Neural cell (in vitro differentiated cells): ENCODE measurements at regions not wholly inside any gene's neighbourhood (a gene's known extent, or its start where the extent isn't known, plus 50 kb on each side); places are given as distances from the start of the nearest gene placed in this dataset.

ENCODE experiments used
- H2AFZ ChIP-seq: fragments of 200-600, 300-800 bp; sonication (generic), shearing (Covaris generic); 2 replicates; pipeline ENCODE4 v1.6.0; 2014; ENCODE audit warnings: low read depth, mild to moderate bottlenecking, antibody characterized with exemption, low read length, moderate library complexity
- H3F3A ChIP-seq: fragments of 200-600 bp; shearing (Covaris generic); 2 replicates; pipeline ENCODE4 v1.6.1; 2016; ENCODE audit warnings: mild to moderate bottlenecking, moderate library complexity, mixed read lengths, antibody characterized with exemption, low read length; ENCODE audit not compliant: insufficient read depth, poor library complexity, severe bottlenecking
- H3K27ac ChIP-seq: fragments of 200-600, 300-800 bp; sonication (generic), shearing (Covaris generic); 2 replicates; pipeline ENCODE4 v1.5.1; 2014; ENCODE audit warnings: mild to moderate bottlenecking, low read length, moderate library complexity
- H3K27me3 ChIP-seq: fragments of 300-800, 200-600 bp; sonication (generic), shearing (Covaris generic); 2 replicates; pipeline ENCODE4 v1.6.0; 2014; ENCODE audit warnings: mild to moderate bottlenecking, low read depth, low read length, moderate library complexity; ENCODE audit not compliant: insufficient read depth
- H3K36me3 ChIP-seq: fragments of 300-800, 200-600 bp; sonication (generic), shearing (Covaris generic); 2 replicates; pipeline ENCODE4 v1.5.1; 2014; ENCODE audit warnings: mild to moderate bottlenecking, antibody characterized with exemption, low read length, moderate library complexity; ENCODE audit not compliant: insufficient read depth
- H3K4me2 ChIP-seq: fragments of 300-800, 200-600 bp; sonication (generic), shearing (Covaris generic); 2 replicates; pipeline ENCODE4 v1.6.0; 2014; ENCODE audit warnings: mild to moderate bottlenecking, low read length
- H3K4me3 ChIP-seq: fragments of 300-800, 200-600 bp; sonication (generic), shearing (Covaris generic); 2 replicates; pipeline ENCODE4 v1.5.1; 2014; ENCODE audit warnings: mild to moderate bottlenecking, low read length, moderate library complexity
- H3K79me2 ChIP-seq: fragments of 200-600 bp; shearing (Covaris generic); replicated peaks from 2 replicates; pipeline ENCODE4 v1.6.0; 2014; ENCODE audit warnings: mild to moderate bottlenecking, low read length, moderate library complexity; ENCODE audit not compliant: insufficient read depth
- H3K9ac ChIP-seq: fragments of 300-800, 200-600 bp; sonication (generic), shearing (Covaris generic); 2 replicates; pipeline ENCODE4 v1.6.1; 2016; ENCODE audit warnings: mild to moderate bottlenecking, low read length, mixed read lengths
- H3K9me2 ChIP-seq: fragments of 200-600 bp; shearing (Covaris generic); 2 replicates; pipeline ENCODE4 v1.6.1; 2016; ENCODE audit warnings: mild to moderate bottlenecking, low read length, mixed read lengths; ENCODE audit not compliant: insufficient read depth
- H3K9me3 ChIP-seq: fragments of 200-600, 300-800 bp; sonication (generic), shearing (Covaris generic); 2 replicates; pipeline ENCODE4 v1.6.1; 2016; ENCODE audit warnings: mild to moderate bottlenecking, mixed run types, low read length, moderate library complexity, mixed read lengths
- H4K20me1 ChIP-seq: fragments of 200-600 bp; shearing (Covaris generic); 2 replicates; pipeline ENCODE4 v1.6.1; 2016; ENCODE audit warnings: mild to moderate bottlenecking, mixed run types; ENCODE audit not compliant: insufficient read depth
- EP300 ChIP-seq: fragments of 450-650 bp; conservative IDR thresholded peaks from 2 replicates; pipeline ENCODE4 v1.6.1; 2014; ENCODE audit warnings: antibody characterized with exemption, mild to moderate bottlenecking, moderate library complexity; ENCODE audit not compliant: poor library complexity, severe bottlenecking
- EZH2 ChIP-seq: fragments of 200-600, 300-800 bp; shearing (Covaris generic), sonication (generic); IDR thresholded peaks from 2 replicates; pipeline ENCODE4 v1.6.1; 2014; ENCODE audit warnings: antibody characterized with exemption, low read length, borderline replicate concordance, mild to moderate bottlenecking; ENCODE audit not compliant: insufficient read depth, poor library complexity, severe bottlenecking
- MXI1 ChIP-seq: fragments of 450-650 bp; conservative IDR thresholded peaks from 2 replicates; pipeline ENCODE4 v1.6.1; 2014; ENCODE audit warnings: antibody characterized with exemption, mild to moderate bottlenecking; ENCODE audit not compliant: poor library complexity, severe bottlenecking
- POLR2AphosphoS5 ChIP-seq: IDR thresholded peaks from 2 replicates; pipeline ENCODE4 v1.6.1; 2012
- RAD21 ChIP-seq: fragments of 450-650 bp; conservative IDR thresholded peaks from 2 replicates; pipeline ENCODE4 v1.6.1; 2014; ENCODE audit warnings: antibody characterized with exemption, mild to moderate bottlenecking, moderate library complexity
- SMC3 ChIP-seq: fragments of 450-650 bp; conservative IDR thresholded peaks from 2 replicates; pipeline ENCODE4 v1.6.1; 2014; ENCODE audit warnings: antibody characterized with exemption, mild to moderate bottlenecking, moderate library complexity; ENCODE audit not compliant: poor library complexity
- TAF1 ChIP-seq: IDR thresholded peaks from 2 replicates; pipeline ENCODE4 v1.6.1; 2012; ENCODE audit warnings: low read depth
- TF ChIP-seq, protein P1 (sequence below): IDR thresholded peaks from 2 replicates; pipeline ENCODE4 v1.6.1; 2012; ENCODE audit warnings: borderline replicate concordance
- TF ChIP-seq, protein P2 (sequence below): fragments of 450-650 bp; IDR thresholded peaks from 2 replicates; pipeline ENCODE4 v1.5.1; 2014; ENCODE audit warnings: antibody characterized with exemption, mild to moderate bottlenecking, moderate library complexity; ENCODE audit not compliant: poor library complexity, severe bottlenecking

DNA sequence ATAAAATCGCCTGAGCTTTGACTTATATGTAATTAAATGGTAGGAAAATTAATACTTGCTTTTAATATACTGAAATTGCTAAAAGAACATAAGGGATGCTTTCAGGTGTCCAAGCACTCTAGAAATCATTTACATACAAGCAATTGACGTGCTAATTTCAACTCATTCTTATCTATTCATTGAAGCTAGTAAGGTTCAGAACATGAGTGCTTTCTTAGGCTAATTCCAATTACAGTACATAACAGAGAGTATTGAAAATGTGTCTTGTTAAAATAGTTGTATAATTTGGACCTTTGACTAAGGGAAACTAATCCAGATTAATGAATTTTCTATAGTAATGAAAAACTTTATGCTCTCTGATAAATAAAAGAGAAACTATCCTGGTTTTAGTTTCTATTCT is 1016.4 kb upstream of the TYRP1 start:
- no peak overlapping the region for H2AFZ ChIP-seq
- no peak overlapping the region for H3K4me2 ChIP-seq
- no peaks in the 10 kb centered on the region for H3K36me3 ChIP-seq
- no peaks in the 10 kb centered on the region for H3K27me3 ChIP-seq
- H3K27ac ChIP-seq, result no peak overlapping the region
- H4K20me1 ChIP-seq, result no peaks in the 10 kb centered on the region
- H3K9ac ChIP-seq, result no peak overlapping the region
- no peaks in the 10 kb centered on the region for H3F3A ChIP-seq
- no peaks in the 10 kb centered on the region for H3K9me3 ChIP-seq
- H3K9me2 ChIP-seq, result no peaks in the 10 kb centered on the region
- TF ChIP-seq RAD21, result no peak
- no peak for TF ChIP-seq EZH2
- no peak for TF ChIP-seq SMC3
- no peak for TF ChIP-seq TAF1
- TF ChIP-seq EP300, result no peak
- no peak for TF ChIP-seq POLR2AphosphoS5
- TF ChIP-seq, protein P1, sequence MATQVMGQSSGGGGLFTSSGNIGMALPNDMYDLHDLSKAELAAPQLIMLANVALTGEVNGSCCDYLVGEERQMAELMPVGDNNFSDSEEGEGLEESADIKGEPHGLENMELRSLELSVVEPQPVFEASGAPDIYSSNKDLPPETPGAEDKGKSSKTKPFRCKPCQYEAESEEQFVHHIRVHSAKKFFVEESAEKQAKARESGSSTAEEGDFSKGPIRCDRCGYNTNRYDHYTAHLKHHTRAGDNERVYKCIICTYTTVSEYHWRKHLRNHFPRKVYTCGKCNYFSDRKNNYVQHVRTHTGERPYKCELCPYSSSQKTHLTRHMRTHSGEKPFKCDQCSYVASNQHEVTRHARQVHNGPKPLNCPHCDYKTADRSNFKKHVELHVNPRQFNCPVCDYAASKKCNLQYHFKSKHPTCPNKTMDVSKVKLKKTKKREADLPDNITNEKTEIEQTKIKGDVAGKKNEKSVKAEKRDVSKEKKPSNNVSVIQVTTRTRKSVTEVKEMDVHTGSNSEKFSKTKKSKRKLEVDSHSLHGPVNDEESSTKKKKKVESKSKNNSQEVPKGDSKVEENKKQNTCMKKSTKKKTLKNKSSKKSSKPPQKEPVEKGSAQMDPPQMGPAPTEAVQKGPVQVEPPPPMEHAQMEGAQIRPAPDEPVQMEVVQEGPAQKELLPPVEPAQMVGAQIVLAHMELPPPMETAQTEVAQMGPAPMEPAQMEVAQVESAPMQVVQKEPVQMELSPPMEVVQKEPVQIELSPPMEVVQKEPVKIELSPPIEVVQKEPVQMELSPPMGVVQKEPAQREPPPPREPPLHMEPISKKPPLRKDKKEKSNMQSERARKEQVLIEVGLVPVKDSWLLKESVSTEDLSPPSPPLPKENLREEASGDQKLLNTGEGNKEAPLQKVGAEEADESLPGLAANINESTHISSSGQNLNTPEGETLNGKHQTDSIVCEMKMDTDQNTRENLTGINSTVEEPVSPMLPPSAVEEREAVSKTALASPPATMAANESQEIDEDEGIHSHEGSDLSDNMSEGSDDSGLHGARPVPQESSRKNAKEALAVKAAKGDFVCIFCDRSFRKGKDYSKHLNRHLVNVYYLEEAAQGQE, result no peak
- TF ChIP-seq, protein P2, sequence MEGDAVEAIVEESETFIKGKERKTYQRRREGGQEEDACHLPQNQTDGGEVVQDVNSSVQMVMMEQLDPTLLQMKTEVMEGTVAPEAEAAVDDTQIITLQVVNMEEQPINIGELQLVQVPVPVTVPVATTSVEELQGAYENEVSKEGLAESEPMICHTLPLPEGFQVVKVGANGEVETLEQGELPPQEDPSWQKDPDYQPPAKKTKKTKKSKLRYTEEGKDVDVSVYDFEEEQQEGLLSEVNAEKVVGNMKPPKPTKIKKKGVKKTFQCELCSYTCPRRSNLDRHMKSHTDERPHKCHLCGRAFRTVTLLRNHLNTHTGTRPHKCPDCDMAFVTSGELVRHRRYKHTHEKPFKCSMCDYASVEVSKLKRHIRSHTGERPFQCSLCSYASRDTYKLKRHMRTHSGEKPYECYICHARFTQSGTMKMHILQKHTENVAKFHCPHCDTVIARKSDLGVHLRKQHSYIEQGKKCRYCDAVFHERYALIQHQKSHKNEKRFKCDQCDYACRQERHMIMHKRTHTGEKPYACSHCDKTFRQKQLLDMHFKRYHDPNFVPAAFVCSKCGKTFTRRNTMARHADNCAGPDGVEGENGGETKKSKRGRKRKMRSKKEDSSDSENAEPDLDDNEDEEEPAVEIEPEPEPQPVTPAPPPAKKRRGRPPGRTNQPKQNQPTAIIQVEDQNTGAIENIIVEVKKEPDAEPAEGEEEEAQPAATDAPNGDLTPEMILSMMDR, result no peak
- TF ChIP-seq MXI1, result no peak
- H3K4me3 ChIP-seq, result no peak overlapping the region
- H3K79me2 ChIP-seq, result no peaks in the 10 kb centered on the region

DNA sequence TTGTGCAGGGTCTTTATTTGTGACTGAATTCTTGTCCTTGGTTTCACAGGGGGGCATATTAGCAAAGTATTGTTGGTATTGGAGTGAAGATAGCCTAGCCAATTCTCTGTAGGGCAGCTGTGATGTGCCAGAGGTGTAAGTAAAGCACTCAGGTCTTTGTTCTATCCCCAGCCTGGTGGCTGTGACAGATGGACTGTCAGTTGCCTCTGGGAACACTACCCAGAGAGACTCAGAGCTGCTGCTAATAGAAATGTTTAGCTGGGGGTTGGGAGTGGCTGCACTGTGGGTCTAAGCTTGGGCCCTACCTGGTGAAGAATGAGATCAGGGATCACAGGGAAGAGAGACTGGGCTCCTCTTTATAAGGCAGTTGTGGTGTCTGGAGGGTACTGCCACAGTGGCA is 1006.5 kb upstream of the TYRP1 start:
- Histone ChIP-seq H3K36me3 (no peaks in the 10 kb centered on the region), H3F3A (no peaks in the 10 kb centered on the region), H3K4me2 (no peak overlapping the region), H3K9me2 (no peaks in the 10 kb centered on the region), H3K9me3 (no peaks in the 10 kb centered on the region), H3K27me3 (no peaks in the 10 kb centered on the region), H4K20me1 (no peaks in the 10 kb centered on the region), H3K27ac (no peak overlapping the region), H3K9ac (no peak overlapping the region), H3K79me2 (no peaks in the 10 kb centered on the region), H2AFZ (no peak overlapping the region), H3K4me3 (no peak overlapping the region)
- TF ChIP-seq EP300, result no peak

DNA sequence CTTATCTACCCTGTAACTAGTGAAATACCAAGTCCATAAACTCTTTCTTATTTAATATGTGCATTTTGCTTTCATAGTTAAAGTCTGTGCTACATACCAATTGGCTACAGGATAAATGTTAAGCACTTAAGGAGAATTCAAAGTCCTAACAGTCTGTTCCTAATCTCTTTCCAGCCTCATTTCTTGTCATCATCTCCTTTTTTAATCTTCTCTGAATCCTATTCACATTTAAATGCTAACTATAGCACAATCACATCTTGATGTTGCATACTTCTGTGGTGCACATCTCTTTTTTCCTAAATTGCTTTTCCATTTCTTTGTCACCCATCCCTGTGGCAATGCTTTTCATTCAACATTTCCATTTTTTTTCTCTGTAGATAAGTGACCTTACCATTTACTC is 996.1 kb upstream of the TYRP1 start:
- no peaks in the 10 kb centered on the region for H3K27me3 ChIP-seq
- no peak overlapping the region for H3K4me3 ChIP-seq
- H3K9ac ChIP-seq, result no peak overlapping the region
- H2AFZ ChIP-seq, result no peak overlapping the region
- H3K36me3 ChIP-seq, result no peaks in the 10 kb centered on the region
- TF ChIP-seq RAD21 (no peak), MXI1 (no peak), EZH2 (no peak), SMC3 (no peak), EP300 (no peak), TAF1 (no peak), POLR2AphosphoS5 (no peak)
- TF ChIP-seq, protein P2, result no peak
- TF ChIP-seq, protein P1, result no peak
- no peaks in the 10 kb centered on the region for H3K79me2 ChIP-seq
- H3K9me2 ChIP-seq, result no peaks in the 10 kb centered on the region
- H3K27ac ChIP-seq, result no peak overlapping the region
- H3K9me3 ChIP-seq, result no peaks in the 10 kb centered on the region
- no peak overlapping the region for H3K4me2 ChIP-seq
- H3F3A ChIP-seq, result no peaks in the 10 kb centered on the region
- no peaks in the 10 kb centered on the region for H4K20me1 ChIP-seq
